IMR-90 (cell line): ENCODE measurements at regions not wholly inside any gene's neighbourhood (a gene's known extent, or its start where the extent isn't known, plus 50 kb on each side); places are given as distances from the start of the nearest gene placed in this dataset.

Experiments used
- ATAC-seq: fragments of 200-7000 bp; cut with Tn5 transposase; 2 replicates; pipeline ENCODE4 v1.9.1; 2020; ENCODE audit warnings: low read depth, mild to moderate bottlenecking, moderate library complexity
- BruUV-seq: library from RNA; stranded (reverse); fragments of 400-500 nt; replicated peaks from 2 replicates; lab custom pipeline; 2021; lab: Mats Ljungman, UMichigan
- CTCF ChIA-PET: fragments of 300-600 bp; formaldehyde crosslinking; extraction: SDS; loops from one replicate; lab custom pipeline; 2021; ENCODE audit warnings: antibody characterized with exemption; lab: Yijun Ruan, JAX
- POLR2A ChIA-PET: fragments of 300-600 bp; sonication (Branson Sonifier 250); formaldehyde crosslinking; loops from one replicate; lab custom pipeline; 2022; ENCODE audit warnings: antibody characterized with exemption; ENCODE audit not compliant: unreplicated experiment; lab: Charles Lee
- DNase-seq: peaks from one replicate; pipeline ENCODE4 v3.0.0; 2013
- H2AFZ ChIP-seq: replicated peaks from 2 replicates; pipeline ENCODE3; 2013; ENCODE audit warnings: low read length, mild to moderate bottlenecking; ENCODE audit not compliant: poor library complexity
- H2AK5ac ChIP-seq: 2 replicates; pipeline ENCODE4 v1.6.1; 2013; ENCODE audit warnings: low read depth, low read length, inconsistent platforms
- H2AK9ac ChIP-seq: replicated peaks from 2 replicates; pipeline ENCODE3; 2013; ENCODE audit warnings: mild to moderate bottlenecking, low read depth, low read length, moderate library complexity; ENCODE audit not compliant: poor library complexity
- H2BK120ac ChIP-seq: 2 replicates; pipeline ENCODE4 v1.6.1; 2013; ENCODE audit warnings: low read depth, low read length, inconsistent platforms
- H2BK15ac ChIP-seq: 3 replicates; pipeline ENCODE4 v1.6.1; 2013; ENCODE audit warnings: low read depth, low read length, inconsistent platforms
- H2BK20ac ChIP-seq: 2 replicates; pipeline ENCODE4 v1.6.1; 2013; ENCODE audit warnings: low read depth, mild to moderate bottlenecking, inconsistent platforms, low read length, moderate library complexity
- H2BK5ac ChIP-seq: 2 replicates; pipeline ENCODE4 v1.6.1; 2013; ENCODE audit warnings: mild to moderate bottlenecking, low read depth, low read length, inconsistent platforms; ENCODE audit not compliant: poor library complexity, severe bottlenecking
- H3K14ac ChIP-seq: replicated peaks from 2 replicates; pipeline ENCODE4 v1.6.1; 2013; ENCODE audit warnings: low read depth, low read length, inconsistent platforms
- H3K18ac ChIP-seq: 2 replicates; pipeline ENCODE4 v1.6.1; 2013; ENCODE audit warnings: low read depth, low read length, control low read depth
- H3K23ac ChIP-seq: 2 replicates; pipeline ENCODE4 v1.6.1; 2013; ENCODE audit warnings: low read depth, low read length, inconsistent platforms
- H3K27ac ChIP-seq: 2 replicates; pipeline ENCODE4 v1.5.1; 2013; ENCODE audit warnings: mild to moderate bottlenecking, control low read depth, low read length; ENCODE audit not compliant: insufficient read depth
- H3K27me3 ChIP-seq: 2 replicates; pipeline ENCODE4 v1.6.1; 2013; ENCODE audit warnings: low read length; ENCODE audit not compliant: control insufficient read depth, insufficient read depth
- H3K36me3 ChIP-seq: 2 replicates; pipeline ENCODE4 v1.6.1; 2013; ENCODE audit warnings: low read length, mixed read lengths; ENCODE audit not compliant: control insufficient read depth, insufficient read depth
- H3K4ac ChIP-seq: 2 replicates; pipeline ENCODE4 v1.6.1; 2013; ENCODE audit warnings: low read depth, low read length, inconsistent platforms
- H3K4me1 ChIP-seq: 2 replicates; pipeline ENCODE4 v1.6.1; 2013; ENCODE audit warnings: low read length, mixed read lengths; ENCODE audit not compliant: control insufficient read depth, insufficient read depth
- H3K4me2 ChIP-seq: 2 replicates; pipeline ENCODE4 v1.6.1; 2013; ENCODE audit warnings: low read depth, mild to moderate bottlenecking, control low read depth, low read length, moderate library complexity
- H3K4me3 ChIP-seq: 2 replicates; pipeline ENCODE4 v1.5.1; 2013; ENCODE audit warnings: low read depth, mild to moderate bottlenecking, control low read depth, low read length, moderate library complexity; ENCODE audit not compliant: insufficient read depth
- H3K56ac ChIP-seq: 2 replicates; pipeline ENCODE4 v1.6.1; 2013; ENCODE audit warnings: low read length, inconsistent platforms; ENCODE audit not compliant: insufficient read depth; ENCODE audit errors: extremely low read depth
- H3K79me1 ChIP-seq, 2 experiments: 2 replicates each; pipeline ENCODE4 v1.6.1; 2013; ENCODE audit warnings: low read length in 2 of 2, inconsistent platforms in 1 of 2, low read depth in 1 of 2
- H3K9ac ChIP-seq: 2 replicates; pipeline ENCODE4 v1.6.1; 2013; ENCODE audit warnings: low read depth, low read length, control low read depth
- H3K9me1 ChIP-seq: 2 replicates; pipeline ENCODE4 v1.6.1; 2013; ENCODE audit warnings: low read length, inconsistent platforms; ENCODE audit not compliant: insufficient read depth
- H3K9me3 ChIP-seq: 2 replicates; pipeline ENCODE4 v1.6.1; 2013; ENCODE audit warnings: low read length; ENCODE audit not compliant: control insufficient read depth, insufficient read depth
- H4K20me1 ChIP-seq: 2 replicates; pipeline ENCODE4 v1.6.1; 2013; ENCODE audit warnings: low read length, inconsistent platforms; ENCODE audit not compliant: insufficient read depth
- H4K5ac ChIP-seq: 2 replicates; pipeline ENCODE4 v1.6.1; 2013; ENCODE audit warnings: mild to moderate bottlenecking, low read depth, low read length, control low read depth
- H4K8ac ChIP-seq, 2 experiments: 2 replicates each; pipeline ENCODE4 v1.6.1; 2013; ENCODE audit warnings: low read depth in 2 of 2, low read length in 2 of 2, control low read depth in 1 of 2, inconsistent platforms in 1 of 2
- H4K91ac ChIP-seq: 2 replicates; pipeline ENCODE4 v1.6.1; 2013; ENCODE audit warnings: low read depth, low read length, inconsistent platforms; ENCODE audit not compliant: insufficient read depth
- BHLHE40 ChIP-seq: fragments of 150-350 bp; IDR thresholded peaks from 2 replicates; pipeline ENCODE4 v1.6.1; 2016; ENCODE audit warnings: mild to moderate bottlenecking, low read depth, low read length
- CEBPB ChIP-seq: IDR thresholded peaks from 2 replicates; pipeline ENCODE4 v1.6.1; 2012; ENCODE audit warnings: low read depth, low read length, improper control_type of control experiment
- CHD1 ChIP-seq: IDR thresholded peaks from 2 replicates; pipeline ENCODE4 v1.6.1; 2012; ENCODE audit warnings: low read depth, low read length, improper control_type of control experiment
- ELK1 ChIP-seq: fragments of 150-350 bp; IDR thresholded peaks from 2 replicates; pipeline ENCODE4 v1.6.1; 2016; ENCODE audit warnings: low read depth, mild to moderate bottlenecking, low read length, moderate library complexity, borderline replicate concordance
- FOS ChIP-seq: fragments of 150-350 bp; IDR thresholded peaks from 2 replicates; pipeline ENCODE4 v1.6.1; 2016; ENCODE audit warnings: low read depth, low read length
- MAFK ChIP-seq: IDR thresholded peaks from 2 replicates; pipeline ENCODE4 v1.6.1; 2012; ENCODE audit warnings: low read depth, low read length, improper control_type of control experiment
- MAZ ChIP-seq: IDR thresholded peaks from 2 replicates; pipeline ENCODE4 v1.6.1; 2012; ENCODE audit warnings: low read depth, mild to moderate bottlenecking, low read length, improper control_type of control experiment, moderate library complexity, borderline replicate concordance
- MXI1 ChIP-seq: IDR thresholded peaks from 2 replicates; pipeline ENCODE4 v1.6.1; 2012; ENCODE audit warnings: low read depth, mild to moderate bottlenecking, low read length, moderate library complexity, borderline replicate concordance
- NFE2L2 ChIP-seq: fragments of 150-350 bp; IDR thresholded peaks from 2 replicates; pipeline ENCODE4 v1.6.1; 2016; ENCODE audit warnings: low read depth, mild to moderate bottlenecking, low read length
- POLR2A ChIP-seq: IDR thresholded peaks from 2 replicates; pipeline ENCODE4 v1.6.1; 2012; ENCODE audit warnings: mild to moderate bottlenecking, low read depth, low read length
- RAD21 ChIP-seq: IDR thresholded peaks from 2 replicates; pipeline ENCODE4 v1.6.1; 2012; ENCODE audit warnings: low read length, improper control_type of control experiment
- SMC3 ChIP-seq: fragments of 150-350 bp; IDR thresholded peaks from 2 replicates; pipeline ENCODE4 v1.6.1; 2016; ENCODE audit warnings: low read depth, mild to moderate bottlenecking, antibody characterized with exemption, low read length, moderate library complexity
- USF2 ChIP-seq: fragments of 150-350 bp; IDR thresholded peaks from 2 replicates; pipeline ENCODE4 v1.6.1; 2017; ENCODE audit warnings: mild to moderate bottlenecking, antibody characterized with exemption, low read length, low read depth
- WGBS, 2 experiments: methylation state at CpG; one replicate each; pipeline versions ENCODE4 v1.1.5 to v1.1.7; 2013; ENCODE audit warnings: missing lambda C conversion rate in 2 of 2; ENCODE audit not compliant: insufficient read length in 1 of 2; ENCODE audit errors: extremely low coverage in 2 of 2; 5-methylcytosine and 5-hydroxymethylcytosine counted together
- dilution Hi-C: fragments of 300-500 bp; cut with HindIII; formaldehyde crosslinking; loops from one replicate; pipeline ENCODE4 v1.14.3; 2018; ENCODE audit warnings: low sequenced_read_pairs; ENCODE audit not compliant: unreplicated experiment
- in situ Hi-C: fragments of 300-500 bp; cut with MboI; formaldehyde crosslinking; loops from 3 replicates; pipeline ENCODE4 v1.14.3; 2019; ENCODE audit warnings: low sequenced_read_pairs, inconsistent platforms, mixed read lengths
- intact Hi-C: fragments of 100-400 bp; cut with micrococcal nuclease; formaldehyde crosslinking; loops from 2 replicates; pipeline ENCODE4 v1.10.0; 2022

GRCh38 chr7:63112764-63113712 is 885.6 kb upstream of the ZNF722 start:
- H4K8ac ChIP-seq, result no peak overlapping the region
- H2BK15ac ChIP-seq, result no peak overlapping the region
- H4K5ac ChIP-seq, result no peak overlapping the region
- no peak overlapping the region for H2AFZ ChIP-seq
- H3K79me1 ChIP-seq, result no peaks in the 10 kb centered on the region
- H3K9ac ChIP-seq, result no peak overlapping the region
- no peaks in the 10 kb centered on the region for H3K4me1 ChIP-seq
- in situ Hi-C loops (no loop called here), dilution Hi-C loops (no loop called here), intact Hi-C loops (no loop called here)
- H3K9me1 ChIP-seq, result no peaks in the 10 kb centered on the region
- H3K56ac ChIP-seq, result no peak overlapping the region
- no peak overlapping the region for H3K4me2 ChIP-seq
- peaks cover 19% of the 10 kb centered on the region; the same call in 1 of the 2 replicates for H3K9me3 ChIP-seq
- H2AK9ac ChIP-seq, result no peak overlapping the region
- CTCF ChIA-PET, result no interaction called here
- no peaks in the 10 kb centered on the region for H4K20me1 ChIP-seq
- H3K27me3 ChIP-seq, result no peaks in the 10 kb centered on the region
- DNase-seq, result no peak
- BruUV-seq, result no TSS peak
- TF ChIP-seq RAD21 (no peak), MXI1 (no peak), FOS (no peak), USF2 (no peak), SMC3 (no peak), MAZ (no peak), POLR2A (no peak), MAFK (no peak), CHD1 (no peak), BHLHE40 (no peak), NFE2L2 (no peak), ELK1 (no peak), CEBPB (no peak)
- POLR2A ChIA-PET, result no interaction called here
- no peak overlapping the region for H3K27ac ChIP-seq
- WGBS, 2 experiments, result 77% methylated on average over 18 of the region's 36 CpGs; no CpG with 5 or more reads in 1 of the 2 experiments
- H2BK20ac ChIP-seq, result no peak overlapping the region
- H2AK5ac ChIP-seq, result no peak overlapping the region
- H3K4me3 ChIP-seq, result no peak overlapping the region
- no peak for ATAC-seq
- H3K23ac ChIP-seq, result no peak overlapping the region
- no peak overlapping the region for H2BK5ac ChIP-seq
- no peaks in the 10 kb centered on the region for H3K36me3 ChIP-seq
- no peak overlapping the region for H3K4ac ChIP-seq
- H3K14ac ChIP-seq, result no peak overlapping the region
- H4K91ac ChIP-seq, result no peak overlapping the region
- no peak overlapping the region for H3K18ac ChIP-seq
- no peak overlapping the region for H2BK120ac ChIP-seq
